ENCODE measurements at regions not wholly inside any gene's neighbourhood (a gene's known extent, or its start where the extent isn't known, plus 50 kb on each side); places are given as distances from the start of the nearest gene placed in this dataset.

DNA sequence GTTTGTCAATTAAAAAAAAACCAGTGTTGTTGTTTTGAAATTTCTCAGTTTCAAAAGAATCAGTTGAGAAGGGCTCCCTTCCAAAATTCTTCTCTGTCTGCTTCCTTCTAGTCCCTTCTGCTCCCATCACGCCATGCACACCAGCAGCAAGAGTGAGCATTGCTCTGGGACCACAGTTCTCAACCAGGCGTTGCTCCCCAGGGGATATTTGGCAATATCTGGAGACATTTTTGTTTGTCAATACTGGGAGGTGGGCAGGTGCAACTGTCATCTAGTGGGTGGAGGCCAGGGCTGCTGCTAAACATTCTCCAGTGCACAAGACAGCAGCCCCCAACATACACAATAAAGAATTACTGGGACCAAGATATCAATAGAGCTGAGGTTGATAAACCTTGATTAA is 74.8 kb upstream of the EGFL6 start:
- H3K4me3 Mint-ChIP-seq (ENCODE audit: unreplicated experiment), result no peak overlapping the region
- H3K27ac Mint-ChIP-seq (ENCODE audit: unreplicated experiment), result no peak overlapping the region
- no peak for DNase-seq
- TF ChIP-seq, protein P1, sequence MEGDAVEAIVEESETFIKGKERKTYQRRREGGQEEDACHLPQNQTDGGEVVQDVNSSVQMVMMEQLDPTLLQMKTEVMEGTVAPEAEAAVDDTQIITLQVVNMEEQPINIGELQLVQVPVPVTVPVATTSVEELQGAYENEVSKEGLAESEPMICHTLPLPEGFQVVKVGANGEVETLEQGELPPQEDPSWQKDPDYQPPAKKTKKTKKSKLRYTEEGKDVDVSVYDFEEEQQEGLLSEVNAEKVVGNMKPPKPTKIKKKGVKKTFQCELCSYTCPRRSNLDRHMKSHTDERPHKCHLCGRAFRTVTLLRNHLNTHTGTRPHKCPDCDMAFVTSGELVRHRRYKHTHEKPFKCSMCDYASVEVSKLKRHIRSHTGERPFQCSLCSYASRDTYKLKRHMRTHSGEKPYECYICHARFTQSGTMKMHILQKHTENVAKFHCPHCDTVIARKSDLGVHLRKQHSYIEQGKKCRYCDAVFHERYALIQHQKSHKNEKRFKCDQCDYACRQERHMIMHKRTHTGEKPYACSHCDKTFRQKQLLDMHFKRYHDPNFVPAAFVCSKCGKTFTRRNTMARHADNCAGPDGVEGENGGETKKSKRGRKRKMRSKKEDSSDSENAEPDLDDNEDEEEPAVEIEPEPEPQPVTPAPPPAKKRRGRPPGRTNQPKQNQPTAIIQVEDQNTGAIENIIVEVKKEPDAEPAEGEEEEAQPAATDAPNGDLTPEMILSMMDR (IDR thresholded peaks at IDR 0.05; ENCODE audit: partially characterized antibody, unreplicated experiment), result no peak
- no peaks in the 10 kb centered on the region for H3K9me3 Mint-ChIP-seq (ENCODE audit: unreplicated experiment)
- H3K4me1 Mint-ChIP-seq (ENCODE audit: low read depth, unreplicated experiment), result no peaks in the 10 kb centered on the region
- H3K27me3 Mint-ChIP-seq (ENCODE audit: unreplicated experiment), result no peaks in the 10 kb centered on the region
- no peaks in the 10 kb centered on the region for H3K36me3 Mint-ChIP-seq (ENCODE audit: unreplicated experiment)

DNA sequence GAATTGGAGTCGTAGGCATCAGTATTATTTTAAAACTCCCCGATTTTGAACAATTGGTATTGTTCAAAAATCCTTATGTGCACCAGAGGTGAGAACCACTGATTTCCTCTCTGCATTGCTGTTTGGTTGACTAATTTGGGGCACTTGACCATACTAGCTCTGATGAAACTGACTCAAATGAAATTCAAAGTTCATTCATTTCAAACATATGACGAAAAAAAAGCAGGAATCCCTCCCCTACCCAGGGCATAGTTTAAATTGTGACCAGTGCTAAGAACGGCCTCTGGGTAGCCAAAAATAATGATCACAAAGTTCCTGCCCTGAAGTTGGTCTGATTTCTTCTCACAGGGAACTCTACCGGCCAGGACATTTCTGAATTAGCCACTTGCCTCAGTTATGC is 75.7 kb upstream of the EGFL6 start:
- Mint-ChIP-seq H3K36me3 (ENCODE audit: unreplicated experiment) (no peaks in the 10 kb centered on the region), H3K27me3 (ENCODE audit: unreplicated experiment) (no peaks in the 10 kb centered on the region), H3K4me1 (ENCODE audit: low read depth, unreplicated experiment) (no peaks in the 10 kb centered on the region), H3K9me3 (ENCODE audit: unreplicated experiment) (no peaks in the 10 kb centered on the region), H3K27ac (ENCODE audit: unreplicated experiment) (no peak overlapping the region), H3K4me3 (ENCODE audit: unreplicated experiment) (no peak overlapping the region)
- TF ChIP-seq, protein P1 (IDR thresholded peaks at IDR 0.05; ENCODE audit: partially characterized antibody, unreplicated experiment), result no peak
- DNase-seq, result no peak

DNA sequence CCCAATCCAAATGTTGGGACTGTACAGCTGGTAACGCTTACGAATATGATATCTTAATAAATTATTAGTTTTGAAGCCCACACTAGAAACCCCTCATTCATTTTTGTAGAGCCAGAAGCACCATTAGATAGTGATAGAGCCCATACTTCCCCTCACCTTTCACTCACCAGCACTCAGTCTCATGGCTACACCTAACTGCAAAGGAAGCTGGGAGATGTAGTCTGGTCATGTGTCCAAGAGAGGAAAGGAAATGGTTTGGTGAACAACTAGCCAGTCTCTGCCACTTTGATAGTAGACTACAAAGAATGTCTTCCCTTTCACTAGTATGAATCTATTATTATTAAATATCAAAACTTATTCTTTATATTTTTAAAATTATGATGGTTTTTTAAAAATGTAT is 77.1 kb upstream of the EGFL6 start:
- TF ChIP-seq, protein P1 (IDR thresholded peaks at IDR 0.05; ENCODE audit: partially characterized antibody, unreplicated experiment), result no peak
- H3K27me3 Mint-ChIP-seq (ENCODE audit: unreplicated experiment), result no peaks in the 10 kb centered on the region
- peaks cover 6% of the 10 kb centered on the region for H3K4me1 Mint-ChIP-seq (ENCODE audit: low read depth, unreplicated experiment)
- H3K36me3 Mint-ChIP-seq (ENCODE audit: unreplicated experiment), result no peaks in the 10 kb centered on the region
- no peak for DNase-seq
- H3K27ac Mint-ChIP-seq (ENCODE audit: unreplicated experiment), result no peak overlapping the region
- H3K9me3 Mint-ChIP-seq (ENCODE audit: unreplicated experiment), result no peaks in the 10 kb centered on the region
- no peak overlapping the region for H3K4me3 Mint-ChIP-seq (ENCODE audit: unreplicated experiment)

DNA sequence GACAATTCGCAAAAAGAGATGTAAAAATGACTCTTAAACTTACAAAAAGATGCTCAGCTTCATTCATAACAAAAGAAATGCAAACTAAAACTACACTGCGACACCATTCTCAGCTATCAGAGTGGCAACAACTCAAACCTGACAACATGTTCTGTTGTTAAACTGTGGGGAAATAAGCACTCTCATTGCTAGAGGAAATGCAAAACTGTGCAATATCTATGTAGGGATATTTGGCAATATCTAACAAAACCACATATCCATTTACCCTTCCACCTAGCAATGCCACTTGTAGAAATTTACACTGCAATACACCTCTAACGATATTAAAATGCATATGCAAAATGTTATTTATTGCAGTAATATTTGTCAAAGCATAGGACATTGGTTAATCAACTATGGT is 78.3 kb upstream of the EGFL6 start:
- no peaks in the 10 kb centered on the region for H3K27me3 Mint-ChIP-seq (ENCODE audit: unreplicated experiment)
- H3K36me3 Mint-ChIP-seq (ENCODE audit: unreplicated experiment), result no peaks in the 10 kb centered on the region
- peaks cover 6% of the 10 kb centered on the region for H3K4me1 Mint-ChIP-seq (ENCODE audit: low read depth, unreplicated experiment)
- H3K27ac Mint-ChIP-seq (ENCODE audit: unreplicated experiment), result no peak overlapping the region
- TF ChIP-seq, protein P1 (IDR thresholded peaks at IDR 0.05; ENCODE audit: partially characterized antibody, unreplicated experiment), result no peak
- H3K9me3 Mint-ChIP-seq (ENCODE audit: unreplicated experiment), result no peaks in the 10 kb centered on the region
- DNase-seq, result no peak
- H3K4me3 Mint-ChIP-seq (ENCODE audit: unreplicated experiment), result no peak overlapping the region

DNA sequence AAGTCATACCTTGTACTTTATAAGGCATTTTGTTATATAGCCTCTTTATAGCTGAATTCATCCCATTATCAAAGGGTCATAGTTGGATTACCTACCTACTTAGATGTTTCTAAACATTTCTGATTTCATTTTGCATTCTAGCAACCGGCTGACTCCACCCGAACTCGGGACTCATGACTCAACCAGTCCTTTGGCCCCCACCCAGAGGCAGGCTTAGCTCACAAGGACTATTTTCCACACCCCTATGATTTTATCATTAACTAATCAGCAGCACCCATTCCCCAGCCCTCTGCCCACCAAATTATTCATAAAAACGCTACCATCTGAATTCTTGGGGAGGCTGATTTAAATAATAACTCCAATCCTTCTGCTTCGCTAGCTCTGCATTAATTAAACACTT is 79.9 kb upstream of the EGFL6 start:
- Mint-ChIP-seq H3K9me3 (ENCODE audit: unreplicated experiment) (no peaks in the 10 kb centered on the region), H3K4me1 (ENCODE audit: low read depth, unreplicated experiment) (peaks cover 6% of the 10 kb centered on the region), H3K4me3 (ENCODE audit: unreplicated experiment) (no peak overlapping the region), H3K36me3 (ENCODE audit: unreplicated experiment) (no peaks in the 10 kb centered on the region), H3K27ac (ENCODE audit: unreplicated experiment) (no peak overlapping the region), H3K27me3 (ENCODE audit: unreplicated experiment) (no peaks in the 10 kb centered on the region)
- no peak for DNase-seq
- TF ChIP-seq, protein P1 (IDR thresholded peaks at IDR 0.05; ENCODE audit: partially characterized antibody, unreplicated experiment), result no peak
